ENCODE measurements at regions not wholly inside any gene's neighbourhood (a gene's known extent, or its start where the extent isn't known, plus 50 kb on each side); places are given as distances from the start of the nearest gene placed in this dataset.

GRCh38 chr5:106874974-106875373, 795.8 kb downstream of the EFNA5 start:
- DNase-seq (ENCODE audit: low read depth, low spot score): no peak
- H3K9me3 ChIP-seq (replicated peaks; ENCODE audit: control insufficient read depth, insufficient read depth, low read length): no peaks in the 10 kb centered on the region
- H2AFZ ChIP-seq (ENCODE audit: low read depth, low read length): no peak overlapping the region
- no peaks in the 10 kb centered on the region for H3K9me1 ChIP-seq (replicated peaks; ENCODE audit: control insufficient read depth, extremely low read depth, insufficient read depth, low read length)
- no peaks in the 10 kb centered on the region for H4K20me1 ChIP-seq (replicated peaks; ENCODE audit: control insufficient read depth, extremely low read depth, insufficient read depth, low read length)
- BruUV-seq (replicated peaks): no TSS peak
- no peak overlapping the region for H3K27ac ChIP-seq (ENCODE audit: insufficient read depth, low read depth, low read length)
- H3K79me2 ChIP-seq (ENCODE audit: control insufficient read depth, insufficient read depth, low read length): no peaks in the 10 kb centered on the region
- no peaks in the 10 kb centered on the region for H3K27me3 ChIP-seq (ENCODE audit: control insufficient read depth in 2 of 2, insufficient read depth in 2 of 2, low read length in 2 of 2)
- no peak overlapping the region for H3K4me3 ChIP-seq (replicated peaks in 1 of 3; ENCODE audit: insufficient read depth in 1 of 3, low read depth in 1 of 3, low read length in 3 of 3)
- H3K4me1 ChIP-seq (ENCODE audit: control insufficient read depth, extremely low read depth, insufficient read depth, low read length): no peaks in the 10 kb centered on the region
- H3K36me3 ChIP-seq (ENCODE audit: control insufficient read depth in 2 of 2, extremely low read depth in 1 of 2, insufficient read depth in 2 of 2, low read length in 2 of 2): no peaks in the 10 kb centered on the region
- no peak for FAIRE-seq
- TF ChIP-seq MYC (IDR thresholded peaks at IDR 0.05; ENCODE audit: low read depth, low read length): no peak
- no peak for TF ChIP-seq JUN (IDR thresholded peaks at IDR 0.05; ENCODE audit: borderline replicate concordance, insufficient read depth, insufficient read length, low read depth)
- no peak for TF ChIP-seq EZH2 (IDR thresholded peaks at IDR 0.05; ENCODE audit: borderline replicate concordance, low read depth, low read length, severe bottlenecking)
- no peak for TF ChIP-seq POLR2AphosphoS5 (IDR thresholded peaks at IDR 0.05; ENCODE audit: insufficient read depth, low read depth, low read length)
- no peak for TF ChIP-seq CTCF (IDR thresholded peaks at IDR 0.05; ENCODE audit: extremely low read depth in 1 of 2, insufficient read depth in 1 of 2, low read depth in 1 of 2, low read length in 2 of 2)
- TF ChIP-seq FOS (IDR thresholded peaks at IDR 0.05; ENCODE audit: borderline replicate concordance, insufficient read depth, low read length): no peak
- TF ChIP-seq MAX (IDR thresholded peaks at IDR 0.05; ENCODE audit: insufficient read depth, insufficient read length): no peak
- TF ChIP-seq GATA2 (IDR thresholded peaks at IDR 0.05; ENCODE audit: insufficient read depth, insufficient read length, low read depth, low read length): no peak
- TF ChIP-seq POLR2A (IDR thresholded peaks at IDR 0.05; ENCODE audit: low read depth, low read length): no peak
- ChIA-PET CTCF (interaction anchor here (2.1 kb wide), 1 partner anchor 606 kb away, joined by 5 read pairs; no protein-coding TSS in a partner anchor), POLR2A (no interaction called here)
- no peak overlapping the region for H3K9ac ChIP-seq (replicated peaks; ENCODE audit: extremely low read depth, insufficient read depth, low read length)
- no peak overlapping the region for H3K4me2 ChIP-seq (ENCODE audit: insufficient read depth, low read length)
- dilution Hi-C loops (cut with MboI; ENCODE audit: extremely low pct_ligation_motif_present, low sequenced_read_pairs): no loop called here
- intact Hi-C loops (cut with micrococcal nuclease): loop anchor here (5.0 to 10.0 kb wide), 2 partner anchors 603 to 760 kb away; no protein-coding TSS in a partner anchor

All from endothelial cell of umbilical vein (primary cell).